H1 (cell line): ENCODE measurements at regions not wholly inside any gene's neighbourhood (a gene's known extent, or its start where the extent isn't known, plus 50 kb on each side); places are given as distances from the start of the nearest gene placed in this dataset.

Experiments used
- CTCF ChIA-PET: fragments of 300-600 bp; sonication (Branson Sonifier 250); formaldehyde crosslinking; loops from one replicate; lab custom pipeline; 2021; ENCODE audit not compliant: partially characterized antibody; lab: Charles Lee
- POLR2A ChIA-PET: fragments of 300-600 bp; sonication (Branson Sonifier 250); formaldehyde crosslinking; loops from one replicate; lab custom pipeline; 2021; ENCODE audit warnings: inconsistent platforms; ENCODE audit not compliant: partially characterized antibody; lab: Charles Lee
- DNase-seq, 2 experiments: peaks; one replicate each; pipeline versions ENCODE4 v3.0.0 to v3.0.0-alpha.2; 2010 to 2022; ENCODE audit warnings: low spot score in 2 of 2, low read depth in 1 of 2, mixed read lengths in 1 of 2
- FAIRE-seq: peaks from 2 replicates; lab custom pipeline; 2011; peaks lifted over from hg19 to GRCh38; lab: Jason Lieb, UNC
- H2AFZ ChIP-seq: 2 replicates; pipeline ENCODE4 v1.8.1; 2012; ENCODE audit warnings: low read length, inconsistent platforms
- H2AK5ac ChIP-seq: 2 replicates; pipeline ENCODE4 v1.6.1; 2013; ENCODE audit warnings: low read depth, low read length
- H2BK120ac ChIP-seq: replicated peaks from 2 replicates; pipeline ENCODE3; 2013; ENCODE audit warnings: low read depth, low read length, inconsistent platforms
- H2BK12ac ChIP-seq: 2 replicates; pipeline ENCODE4 v1.6.1; 2013; ENCODE audit warnings: low read depth, low read length
- H2BK15ac ChIP-seq: 2 replicates; pipeline ENCODE4 v1.6.1; 2013; ENCODE audit warnings: low read length
- H2BK20ac ChIP-seq: 2 replicates; pipeline ENCODE4 v1.6.1; 2013; ENCODE audit warnings: low read length
- H2BK5ac ChIP-seq: 2 replicates; pipeline ENCODE4 v1.6.1; 2013; ENCODE audit warnings: low read depth, low read length
- H3K14ac ChIP-seq: 2 replicates; pipeline ENCODE4 v1.6.1; 2013; ENCODE audit warnings: inconsistent platforms; ENCODE audit not compliant: insufficient read length
- H3K18ac ChIP-seq: 2 replicates; pipeline ENCODE4 v1.6.1; 2013; ENCODE audit warnings: low read length; ENCODE audit errors: extremely low read depth
- H3K23ac ChIP-seq: 2 replicates; pipeline ENCODE4 v1.6.1; 2013; ENCODE audit warnings: inconsistent platforms; ENCODE audit not compliant: insufficient read length
- H3K23me2 ChIP-seq: 2 replicates; pipeline ENCODE4 v1.6.1; 2013; ENCODE audit warnings: low read depth, low read length
- H3K27ac ChIP-seq: 2 replicates; pipeline ENCODE4 v1.6.1; 2011; ENCODE audit warnings: low read depth, low read length, inconsistent platforms
- H3K27me3 ChIP-seq, 4 experiments: replicated peaks in 1 of 4; 1 replicate in 1 of 4; 2 replicates in 3 of 4; pipeline versions ENCODE4 v1.6.1 to v1.8.1; 2011 to 2013; ENCODE audit warnings: low read length in 3 of 4, mild to moderate bottlenecking in 3 of 4, inconsistent platforms in 2 of 4, mixed read lengths in 2 of 4, moderate library complexity in 1 of 4; ENCODE audit not compliant: control insufficient read depth in 3 of 4, insufficient read depth in 3 of 4; ENCODE audit errors: extremely low read depth in 1 of 4
- H3K36me3 ChIP-seq, 4 experiments: 2 replicates each; pipeline versions ENCODE4 v1.6.1 to v1.8.1; 2011 to 2013; ENCODE audit warnings: mild to moderate bottlenecking in 4 of 4, low read length in 3 of 4, moderate library complexity in 2 of 4, control low read depth in 1 of 4, inconsistent platforms in 1 of 4; ENCODE audit not compliant: insufficient read depth in 4 of 4, control insufficient read depth in 2 of 4
- H3K4ac ChIP-seq: replicated peaks from 2 replicates; pipeline ENCODE3; 2013; ENCODE audit warnings: low read length, low read depth, mixed read lengths, inconsistent platforms; ENCODE audit not compliant: insufficient read length
- H3K4me1 ChIP-seq, 4 experiments: replicated peaks in 1 of 4; 1 replicate in 1 of 4; 2 replicates in 3 of 4; pipeline versions ENCODE4 v1.6.1 to v1.8.1; 2011 to 2013; ENCODE audit warnings: low read length in 3 of 4, inconsistent platforms in 2 of 4, mixed read lengths in 1 of 4; ENCODE audit not compliant: insufficient read depth in 4 of 4, control insufficient read depth in 3 of 4
- H3K4me2 ChIP-seq, 2 experiments: 2 replicates each; pipeline versions ENCODE4 v1.6.1 to v1.8.1; 2011 to 2013; ENCODE audit warnings: low read depth in 2 of 2, low read length in 2 of 2, control low read depth in 1 of 2, inconsistent platforms in 1 of 2, mild to moderate bottlenecking in 1 of 2; ENCODE audit not compliant: insufficient read depth in 1 of 2
- H3K4me3 ChIP-seq, 4 experiments: fragments of 200-600, 300-600 bp in 1 of 4; sonication (generic), shearing (Covaris generic), sonication (Bioruptor Twin) in 1 of 4; 2 replicates each; pipeline versions ENCODE4 v1.5.1 to v1.8.1; 2011 to 2016; ENCODE audit warnings: low read length in 4 of 4, low read depth in 3 of 4, control low read depth in 2 of 4, inconsistent platforms in 2 of 4, mild to moderate bottlenecking in 2 of 4, mixed read lengths in 1 of 4, moderate library complexity in 1 of 4; ENCODE audit not compliant: insufficient read depth in 2 of 4; ENCODE audit errors: extremely low read depth in 1 of 4
- H3K56ac ChIP-seq: replicated peaks from 2 replicates; pipeline ENCODE3; 2013; ENCODE audit warnings: low read depth, mild to moderate bottlenecking, mixed read lengths, low read length, inconsistent platforms; ENCODE audit not compliant: insufficient read length
- H3K79me1 ChIP-seq: 2 replicates; pipeline ENCODE4 v1.6.1; 2013; ENCODE audit warnings: low read depth, low read length, control low read depth
- H3K79me2 ChIP-seq, 2 experiments: 2 replicates each; pipeline versions ENCODE4 v1.6.1 to v1.8.1; 2012 to 2013; ENCODE audit warnings: low read length in 2 of 2, mild to moderate bottlenecking in 2 of 2, inconsistent platforms in 1 of 2; ENCODE audit not compliant: insufficient read depth in 2 of 2, control insufficient read depth in 1 of 2
- H3K9ac ChIP-seq, 4 experiments: replicated peaks in 1 of 4; 1 replicate in 1 of 4; 2 replicates in 3 of 4; pipeline versions ENCODE4 v1.6.1 to v1.8.1; 2011 to 2013; ENCODE audit warnings: low read depth in 3 of 4, low read length in 3 of 4, control low read depth in 2 of 4, mild to moderate bottlenecking in 2 of 4, moderate library complexity in 2 of 4, inconsistent platforms in 1 of 4; ENCODE audit errors: extremely low read depth in 1 of 4
- H3K9me3 ChIP-seq, 2 experiments: 2 replicates each; pipeline versions ENCODE4 v1.6.1 to v1.8.1; 2012 to 2013; ENCODE audit warnings: mild to moderate bottlenecking in 2 of 2, moderate library complexity in 2 of 2, control low read depth in 1 of 2, inconsistent platforms in 1 of 2, low read depth in 1 of 2, low read length in 1 of 2, mixed read lengths in 1 of 2; ENCODE audit not compliant: insufficient read depth in 2 of 2
- H4K20me1 ChIP-seq, 2 experiments: replicated peaks in 1 of 2; 2 replicates each; pipeline versions ENCODE3 to v1.8.1; 2011 to 2013; ENCODE audit warnings: inconsistent platforms in 2 of 2, low read length in 2 of 2, mild to moderate bottlenecking in 1 of 2; ENCODE audit not compliant: insufficient read depth in 2 of 2, control insufficient read depth in 1 of 2
- H4K5ac ChIP-seq: 2 replicates; pipeline ENCODE4 v1.6.1; 2013; ENCODE audit warnings: low read length, low read depth, mixed read lengths, inconsistent platforms; ENCODE audit not compliant: insufficient read length
- H4K8ac ChIP-seq: 2 replicates; pipeline ENCODE4 v1.8.0; 2013; ENCODE audit warnings: mild to moderate bottlenecking, moderate library complexity, low read length, inconsistent platforms; ENCODE audit not compliant: insufficient read depth; ENCODE audit errors: extremely low read depth
- H4K91ac ChIP-seq: replicated peaks from 2 replicates; pipeline ENCODE3; 2013; ENCODE audit warnings: low read length, mixed read lengths, inconsistent platforms; ENCODE audit not compliant: insufficient read length
- BCL11A ChIP-seq, 2 experiments: IDR thresholded peaks; one replicate each; pipeline ENCODE4 v1.6.1; 2011; ENCODE audit warnings: low read depth in 2 of 2, low read length in 2 of 2, mild to moderate bottlenecking in 2 of 2
- CEBPB ChIP-seq: IDR thresholded peaks from 2 replicates; pipeline ENCODE4 v1.6.1; 2012; ENCODE audit warnings: low read depth, low read length
- HDAC2 ChIP-seq, 2 experiments: fragments of 300-600 bp in 1 of 2; sonication (generic) in 1 of 2; IDR thresholded peaks; 2 replicates each; pipeline ENCODE4 v1.6.1; 2011 to 2012; ENCODE audit warnings: low read depth in 2 of 2, low read length in 2 of 2, mild to moderate bottlenecking in 2 of 2, moderate library complexity in 2 of 2, borderline replicate concordance in 1 of 2, inconsistent platforms in 1 of 2
- HDAC6 ChIP-seq: IDR thresholded peaks from one replicate; pipeline ENCODE4 v1.7.1; 2012; ENCODE audit warnings: low read depth, mild to moderate bottlenecking, inconsistent platforms, low read length, moderate library complexity
- KDM1A ChIP-seq: fragments of 200-600, 300-600 bp; sonication (generic); IDR thresholded peaks from 2 replicates; pipeline ENCODE4 v1.7.1; 2016; ENCODE audit warnings: mild to moderate bottlenecking, low read length, borderline replicate concordance
- KDM4A ChIP-seq: IDR thresholded peaks from one replicate; pipeline ENCODE4 v1.7.1; 2012; ENCODE audit warnings: low read depth, mild to moderate bottlenecking, moderate library complexity, low read length, inconsistent platforms; ENCODE audit not compliant: severe bottlenecking
- RBBP5 ChIP-seq: IDR thresholded peaks from 2 replicates; pipeline ENCODE4 v1.7.1; 2012; ENCODE audit warnings: low read depth, mild to moderate bottlenecking, inconsistent platforms, low read length, moderate library complexity, borderline replicate concordance
- SAP30 ChIP-seq: fragments of 300-600 bp; sonication (generic); IDR thresholded peaks from 2 replicates; pipeline ENCODE4 v1.7.1; 2012; ENCODE audit warnings: low read length, moderate library complexity, mild to moderate bottlenecking, inconsistent platforms; ENCODE audit not compliant: insufficient read depth, insufficient replicate concordance
- SIN3A ChIP-seq, 2 experiments: IDR thresholded peaks in 1 of 2; conservative IDR thresholded peaks in 1 of 2; 2 replicates each; pipeline ENCODE4 v1.6.1; 2011 to 2012; ENCODE audit warnings: low read length in 2 of 2, improper control_type of control experiment in 1 of 2, low read depth in 1 of 2, mild to moderate bottlenecking in 1 of 2
- TCF12 ChIP-seq: IDR thresholded peaks from 2 replicates; pipeline ENCODE4 v1.6.1; 2011; ENCODE audit warnings: low read depth, mild to moderate bottlenecking, low read length
- TEAD4 ChIP-seq: IDR thresholded peaks from 2 replicates; pipeline ENCODE4 v1.6.1; 2012; ENCODE audit warnings: low read depth, low read length, inconsistent platforms, mixed read lengths
- WGBS, 2 experiments: shearing (Covaris generic) in 1 of 2; methylation state at CpG; one replicate each; pipeline versions ENCODE4 v1.1.6 to v1.1.7; 2013 to 2015; ENCODE audit warnings: low lambda C conversion rate in 2 of 2, mixed read lengths in 2 of 2, inconsistent platforms in 1 of 2, low coverage in 1 of 2, missing lambda C conversion rate in 1 of 2; ENCODE audit not compliant: insufficient replicate concordance in 2 of 2, insufficient coverage in 1 of 2, insufficient read length in 1 of 2; ENCODE audit errors: extremely low coverage in 1 of 2, missing lambda C conversion rate in 1 of 2; 5-methylcytosine and 5-hydroxymethylcytosine counted together
- TF ChIP-seq, protein P1 (sequence below): IDR thresholded peaks from 2 replicates; pipeline ENCODE4 v1.6.1; 2012; ENCODE audit warnings: inconsistent platforms
- TF ChIP-seq, protein P2 (sequence below): IDR thresholded peaks from 2 replicates; pipeline ENCODE4 v1.6.1; 2012; ENCODE audit warnings: inconsistent platforms

DNA sequence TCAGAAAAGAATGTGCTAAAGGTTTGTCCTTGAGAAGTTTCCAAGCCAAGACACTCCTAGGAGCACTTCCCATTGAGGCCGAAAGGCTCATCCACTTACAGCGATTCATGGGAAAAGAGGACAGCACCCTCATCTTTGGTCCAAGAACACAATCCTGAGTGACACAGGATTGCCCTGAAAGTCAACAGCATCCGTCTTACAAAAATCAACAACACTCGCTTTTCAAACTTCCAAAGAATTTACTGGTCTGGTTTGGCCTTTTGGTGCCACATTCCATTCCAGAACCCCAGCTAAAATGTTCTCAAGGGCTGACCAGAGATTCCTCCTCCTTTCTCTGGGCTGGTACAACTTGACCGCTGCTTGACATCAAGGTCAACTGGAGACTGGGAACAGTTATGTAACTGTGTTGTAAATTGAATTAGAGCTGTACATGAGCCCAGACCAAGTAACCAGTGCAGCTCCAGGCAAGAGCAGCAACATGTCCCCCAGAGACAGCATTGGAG lies 415.8 kb upstream of the PIK3R1 start:
- no peak overlapping the region for H3K56ac ChIP-seq
- H4K91ac ChIP-seq = no peak overlapping the region
- no peak overlapping the region for H2BK120ac ChIP-seq
- H2BK15ac ChIP-seq = no peak overlapping the region
- H3K4me1 ChIP-seq = no peaks in the 10 kb centered on the region
- no peak overlapping the region for H2BK20ac ChIP-seq
- 98% methylated on average over 5 of the region's 5 CpGs; no CpG with 5 or more reads in 1 of the 2 experiments for WGBS, 2 experiments
- no peaks in the 10 kb centered on the region for H3K79me1 ChIP-seq
- H3K9ac ChIP-seq = no peak overlapping the region
- H4K20me1 ChIP-seq = no peaks in the 10 kb centered on the region
- no peak overlapping the region for H3K4me3 ChIP-seq
- no peaks in the 10 kb centered on the region for H3K23me2 ChIP-seq
- no peak overlapping the region for H2BK12ac ChIP-seq
- H3K36me3 ChIP-seq = peaks cover 0 to 9% (median 3%) of the 10 kb centered on the region in 4 experiments; a peak in 2 of 8 replicates
- no peak overlapping the region for H3K4me2 ChIP-seq
- 0 out of 4 replicates have a peak, but pooled peaks cover 0 to 4% of the 10 kb centered on the region in 2 experiments for H3K9me3 ChIP-seq
- DNase-seq (no peak), FAIRE-seq (no peak)
- H3K18ac ChIP-seq = no peak overlapping the region
- no peak overlapping the region for H3K4ac ChIP-seq
- no peaks in the 10 kb centered on the region for H3K27me3 ChIP-seq
- H2AK5ac ChIP-seq = no peak overlapping the region
- H4K8ac ChIP-seq = no peak overlapping the region
- H3K79me2 ChIP-seq = no peaks in the 10 kb centered on the region
- H3K14ac ChIP-seq = no peak overlapping the region
- no peak overlapping the region for H3K23ac ChIP-seq
- no peak overlapping the region for H3K27ac ChIP-seq
- CTCF ChIA-PET = no interaction called here
- H2AFZ ChIP-seq = no peak overlapping the region
- POLR2A ChIA-PET = no interaction called here
- no peak overlapping the region for H2BK5ac ChIP-seq
- no peak overlapping the region for H4K5ac ChIP-seq
- no peak for TF ChIP-seq CEBPB
- TF ChIP-seq, protein P1, sequence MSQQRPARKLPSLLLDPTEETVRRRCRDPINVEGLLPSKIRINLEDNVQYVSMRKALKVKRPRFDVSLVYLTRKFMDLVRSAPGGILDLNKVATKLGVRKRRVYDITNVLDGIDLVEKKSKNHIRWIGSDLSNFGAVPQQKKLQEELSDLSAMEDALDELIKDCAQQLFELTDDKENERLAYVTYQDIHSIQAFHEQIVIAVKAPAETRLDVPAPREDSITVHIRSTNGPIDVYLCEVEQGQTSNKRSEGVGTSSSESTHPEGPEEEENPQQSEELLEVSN = no peak
- TF ChIP-seq BCL11A (IDR thresholded peaks at IDR 0.05; ENCODE audit: low read depth in 2 of 2, low read length in 2 of 2) = no peak
- no peak for TF ChIP-seq SIN3A (conservative IDR thresholded peaks at IDR 0.05 in 1 of 2, IDR thresholded peaks at IDR 0.05 in 1 of 2; ENCODE audit: low read depth in 1 of 2, low read length in 2 of 2)
- TF ChIP-seq TEAD4 = no peak
- TF ChIP-seq RBBP5 = no peak
- TF ChIP-seq HDAC6 = no peak
- no peak for TF ChIP-seq KDM1A
- TF ChIP-seq HDAC2 (IDR thresholded peaks at IDR 0.05; ENCODE audit: borderline replicate concordance in 1 of 2, low read depth in 2 of 2, low read length in 2 of 2) = no peak
- no peak for TF ChIP-seq KDM4A
- TF ChIP-seq, protein P2, sequence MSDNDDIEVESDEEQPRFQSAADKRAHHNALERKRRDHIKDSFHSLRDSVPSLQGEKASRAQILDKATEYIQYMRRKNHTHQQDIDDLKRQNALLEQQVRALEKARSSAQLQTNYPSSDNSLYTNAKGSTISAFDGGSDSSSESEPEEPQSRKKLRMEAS = no peak
- TF ChIP-seq SAP30 = no peak
- no peak for TF ChIP-seq TCF12
